Fibroblast of villous mesenchyme (primary cell): ENCODE measurements at regions not wholly inside any gene's neighbourhood (a gene's known extent, or its start where the extent isn't known, plus 50 kb on each side); places are given as distances from the start of the nearest gene placed in this dataset.

ENCODE experiments used
- DNase-seq: peaks from one replicate; pipeline ENCODE4 v3.0.0-alpha.2; 2010; ENCODE audit warnings: low read depth
- H3K4me3 ChIP-seq: 2 replicates; pipeline ENCODE4 v1.5.1; 2011; ENCODE audit warnings: low read depth, mild to moderate bottlenecking, low read length
- CTCF ChIP-seq: IDR thresholded peaks from 2 replicates; pipeline ENCODE4 v1.5.1; 2012; ENCODE audit warnings: low read depth, mild to moderate bottlenecking, low read length; ENCODE audit not compliant: insufficient read depth

- TF ChIP-seq CTCF, result no peak
- DNase-seq, result no peak
- H3K4me3 ChIP-seq, result no peak overlapping the region
Measured at GRCh38 chr22:47450876-47451475, 688.5 kb downstream of the TBC1D22A start.

DNA sequence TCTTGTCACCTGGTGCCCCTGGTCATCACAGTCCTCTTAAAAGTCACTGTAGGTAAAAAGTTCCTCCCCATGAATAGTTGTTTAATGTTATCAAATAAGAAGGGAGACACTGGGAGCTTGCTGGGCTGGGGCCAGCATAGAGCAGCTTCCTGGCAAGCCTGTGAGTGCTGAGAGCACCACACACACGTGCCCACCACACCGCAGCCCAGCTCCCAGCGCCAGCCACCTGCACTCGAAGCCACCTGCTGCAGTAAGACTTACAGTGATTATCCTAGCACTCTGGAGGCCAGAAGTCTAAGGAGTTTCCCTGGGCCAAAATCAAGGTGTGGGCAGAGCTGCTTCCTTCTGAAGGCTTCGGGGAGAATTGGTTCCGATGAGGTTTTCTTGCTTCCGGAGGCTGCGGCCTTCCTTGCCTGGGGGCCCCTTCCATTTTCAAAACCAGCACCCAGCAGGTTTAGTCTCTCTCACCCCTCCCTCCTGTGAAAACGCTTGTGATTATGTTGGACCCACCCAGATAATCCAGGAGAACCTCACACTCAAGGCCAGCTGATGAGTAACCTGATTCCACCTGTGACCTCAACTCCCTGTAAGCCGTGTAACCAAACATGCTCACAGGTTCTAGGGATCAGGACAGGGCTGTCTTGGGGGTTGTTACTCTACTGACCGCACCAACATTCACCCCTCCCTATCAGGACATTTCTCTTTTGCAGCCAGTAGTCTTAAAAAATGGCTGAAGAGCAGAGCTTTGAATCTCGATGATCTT, 687.2 kb downstream of the TBC1D22A start:
- no peak for TF ChIP-seq CTCF
- H3K4me3 ChIP-seq, result no peak overlapping the region
- DNase-seq, result no peak

GRCh38 chr22:47448231-47449223, 686.1 kb downstream of the TBC1D22A start:
- no peak overlapping the region for H3K4me3 ChIP-seq
- DNase-seq, result no peak
- TF ChIP-seq CTCF, result no peak

DNA sequence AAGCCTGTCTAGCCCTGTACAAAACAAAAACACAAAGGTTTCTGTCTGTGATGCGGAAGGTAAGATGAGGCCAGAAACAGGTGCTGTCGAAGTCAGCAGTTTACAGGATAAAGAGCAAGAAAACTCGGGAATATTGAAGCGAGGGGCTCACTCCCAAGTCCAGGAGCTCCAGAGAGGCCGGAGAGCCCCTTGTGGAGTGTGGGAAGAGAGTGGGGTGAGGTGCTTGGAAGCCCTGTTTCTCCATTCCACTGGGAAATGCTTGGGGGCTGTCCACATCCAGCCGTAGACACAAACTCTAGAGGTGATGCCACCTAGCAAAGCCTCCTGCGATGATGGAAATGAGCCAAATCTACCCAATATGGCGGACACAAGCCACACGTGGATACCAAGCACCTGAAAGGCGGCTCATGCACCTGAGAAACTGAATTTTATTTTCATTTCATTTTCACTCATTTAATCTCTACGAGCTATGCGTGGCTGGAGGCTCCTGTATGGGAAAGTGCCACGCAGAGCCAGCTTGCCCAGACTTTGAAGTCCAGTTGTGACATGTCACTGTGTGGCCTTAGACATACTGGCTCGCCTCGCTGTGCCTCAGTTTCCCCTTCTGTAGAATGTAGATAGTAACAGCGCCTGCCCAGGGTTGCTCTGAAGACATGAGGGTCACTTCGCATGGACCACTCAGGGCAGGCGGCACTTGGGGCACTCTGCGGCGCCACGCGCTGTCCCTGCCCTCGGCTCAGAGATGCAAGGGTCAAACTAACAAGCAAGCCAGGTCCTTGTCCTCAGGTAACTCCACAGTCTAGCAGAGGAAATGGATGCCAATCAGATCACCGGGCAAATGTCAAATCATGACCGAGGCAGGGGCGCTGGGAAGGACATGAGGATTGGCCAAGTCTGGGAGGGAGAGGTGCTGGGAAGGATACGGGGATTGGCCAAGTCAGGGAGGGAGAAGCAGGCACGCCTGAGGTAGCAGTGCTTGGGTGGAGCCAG, 684.7 kb downstream of the TBC1D22A start:
- no peak for TF ChIP-seq CTCF
- H3K4me3 ChIP-seq, result no peak overlapping the region
- DNase-seq, result no peak

DNA sequence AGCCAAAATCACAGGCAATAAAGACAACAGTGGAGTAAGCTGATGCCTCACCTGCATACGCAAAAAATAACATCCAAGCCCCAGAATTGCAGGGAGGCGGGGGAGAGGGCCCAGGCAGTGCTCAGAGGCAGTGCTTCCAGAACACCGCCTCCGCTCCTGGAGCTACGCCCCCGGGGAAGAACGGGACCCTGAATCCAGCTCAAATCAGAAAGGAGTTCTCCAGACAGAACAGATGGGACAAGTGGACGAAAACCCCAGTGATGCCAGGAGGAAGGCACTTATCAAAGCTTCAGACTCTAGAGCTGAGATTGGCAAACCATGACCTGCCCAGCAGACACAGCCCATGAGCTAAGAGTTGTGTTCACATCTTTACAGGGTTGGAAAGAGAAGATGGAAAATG, 683.9 kb downstream of the TBC1D22A start:
- no peak for TF ChIP-seq CTCF
- no peak overlapping the region for H3K4me3 ChIP-seq
- DNase-seq, result no peak
